ENCODE measurements at regions not wholly inside any gene's neighbourhood (a gene's known extent, or its start where the extent isn't known, plus 50 kb on each side); places are given as distances from the start of the nearest gene placed in this dataset.

DNA sequence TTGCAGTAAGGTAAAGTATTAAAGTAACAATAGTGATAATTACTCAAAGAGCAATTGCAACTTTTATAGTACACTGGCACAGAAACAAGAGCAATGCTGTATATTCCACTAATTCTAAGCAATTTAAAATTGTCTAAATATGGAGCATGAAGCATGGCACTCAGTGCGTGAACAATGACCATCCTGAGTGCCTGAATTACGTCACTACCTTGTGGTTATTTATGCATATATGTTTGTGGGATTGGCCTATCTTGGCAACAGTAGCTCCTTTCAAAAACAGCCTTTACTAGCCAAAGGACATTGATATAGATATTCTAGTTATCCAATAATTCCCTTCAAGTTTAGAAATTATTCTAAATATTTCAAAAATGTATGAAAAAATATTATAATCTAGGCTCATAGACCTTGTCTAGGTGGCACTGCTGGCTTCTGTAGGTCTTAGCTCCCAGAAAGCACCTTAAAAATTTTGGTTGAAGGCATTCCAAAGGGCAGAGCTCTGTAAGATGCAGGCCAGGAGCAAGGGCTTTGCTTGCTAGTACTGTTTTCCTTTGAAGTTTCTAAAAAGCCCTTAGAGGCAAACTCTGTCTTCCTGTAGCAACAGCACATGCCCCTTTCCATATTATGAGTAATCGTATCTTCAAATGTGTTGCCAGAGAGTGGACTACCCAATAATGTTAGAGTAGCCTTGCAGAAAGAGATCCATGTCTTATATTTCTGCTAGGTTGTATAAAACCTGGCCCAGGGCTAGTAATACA is 719.3 kb downstream of the NR2F1-AS1 start:
- Histone ChIP-seq H3K9me3 (no peaks in the 10 kb centered on the region), H3K4me1 (ENCODE audit: low read depth) (no peaks in the 10 kb centered on the region), H3K4me3 (no peak overlapping the region), H3K36me3 (ENCODE audit: low read depth) (no peaks in the 10 kb centered on the region)
- no peak for ATAC-seq
- TF ChIP-seq CTCF (IDR thresholded peaks at IDR 0.05), result no peak
- intact Hi-C loops (cut with DNase I, micrococcal nuclease), result no loop called here
- no peak for DNase-seq

- no peak for ATAC-seq
Measured at GRCh38 chr5:92860061-92860460, 721.0 kb downstream of the NR2F1-AS1 start.

DNA sequence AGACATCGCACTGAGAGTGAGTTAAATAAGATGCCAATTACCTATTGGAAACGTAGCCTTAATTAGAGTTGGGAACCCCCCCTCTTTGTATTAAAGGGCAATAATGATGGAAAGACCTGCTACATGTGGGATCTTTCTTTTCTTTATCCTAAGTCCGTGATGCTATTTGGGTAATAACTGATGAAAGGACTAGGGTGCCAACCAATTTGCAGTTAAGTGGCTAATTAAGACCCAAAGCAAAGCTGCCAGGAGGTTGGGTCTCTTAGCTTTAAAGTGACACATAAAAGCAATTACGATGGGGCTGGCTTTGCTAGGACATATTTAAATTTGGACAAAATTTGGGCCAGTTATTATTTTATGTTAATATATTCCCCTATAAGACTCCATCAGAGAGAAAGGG is 728.8 kb downstream of the NR2F1-AS1 start:
- Histone ChIP-seq H3K4me3 (no peak overlapping the region), H3K4me1 (ENCODE audit: low read depth) (no peaks in the 10 kb centered on the region), H3K9me3 (no peaks in the 10 kb centered on the region), H3K36me3 (ENCODE audit: low read depth) (no peaks in the 10 kb centered on the region)
- DNase-seq (no peak), ATAC-seq (no peak)
- no peak for TF ChIP-seq CTCF (IDR thresholded peaks at IDR 0.05)
- intact Hi-C loops (cut with DNase I, micrococcal nuclease), result no loop called here

More at GRCh38 chr5:92860061-92860460, 721.0 kb downstream of the NR2F1-AS1 start:
- TF ChIP-seq CTCF (IDR thresholded peaks at IDR 0.05), result no peak
- Histone ChIP-seq H3K9me3 (no peaks in the 10 kb centered on the region), H3K4me3 (no peak overlapping the region), H3K4me1 (ENCODE audit: low read depth) (no peaks in the 10 kb centered on the region), H3K36me3 (ENCODE audit: low read depth) (no peaks in the 10 kb centered on the region)
- intact Hi-C loops (cut with DNase I, micrococcal nuclease), result no loop called here
- no peak for DNase-seq

DNA sequence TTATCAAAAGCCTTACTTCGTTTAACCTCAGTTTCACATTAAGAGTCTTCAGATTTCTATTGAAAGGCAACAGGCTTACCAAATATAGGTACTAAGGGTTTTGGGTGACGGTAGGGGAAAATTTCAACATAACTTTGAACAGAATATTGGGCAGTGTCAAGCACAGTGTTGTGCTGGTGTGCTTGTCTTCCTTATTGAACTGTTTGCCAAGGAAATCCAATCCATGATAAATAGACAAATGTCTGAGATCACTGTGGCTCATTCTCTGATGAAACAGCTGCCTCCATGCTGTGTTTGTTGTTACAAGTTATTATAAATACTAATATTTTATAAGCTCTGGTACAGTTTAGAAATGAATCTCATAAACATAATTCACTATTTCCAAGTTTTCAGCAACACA is 730.1 kb downstream of the NR2F1-AS1 start:
- no peak for TF ChIP-seq CTCF (IDR thresholded peaks at IDR 0.05)
- no peaks in the 10 kb centered on the region for H3K4me1 ChIP-seq (ENCODE audit: low read depth)
- no peaks in the 10 kb centered on the region for H3K36me3 ChIP-seq (ENCODE audit: low read depth)
- H3K9me3 ChIP-seq, result no peaks in the 10 kb centered on the region
- DNase-seq (no peak), ATAC-seq (no peak)
- no peak overlapping the region for H3K4me3 ChIP-seq
- intact Hi-C loops (cut with DNase I, micrococcal nuclease), result no loop called here

DNA sequence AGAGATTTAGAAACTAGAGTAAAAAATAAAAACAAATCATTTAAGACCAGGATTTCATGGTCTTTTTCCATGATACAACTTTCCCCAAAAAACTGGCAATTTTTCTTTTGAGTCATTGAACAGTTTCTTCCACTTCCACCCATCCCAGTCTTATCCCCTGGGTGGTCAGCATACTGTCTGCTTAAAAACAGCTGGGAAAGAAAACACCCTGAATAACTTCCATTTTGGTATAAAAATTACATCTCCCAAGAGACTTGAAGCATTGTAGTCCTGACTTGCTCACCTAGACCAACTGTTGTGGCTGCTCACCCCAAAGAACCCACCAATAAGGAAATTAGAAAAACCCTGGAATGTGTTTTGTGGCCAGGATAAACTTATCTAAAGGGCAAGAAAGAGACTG is 731.3 kb downstream of the NR2F1-AS1 start:
- no peak overlapping the region for H3K4me3 ChIP-seq
- intact Hi-C loops (cut with DNase I, micrococcal nuclease), result no loop called here
- H3K4me1 ChIP-seq (ENCODE audit: low read depth), result no peaks in the 10 kb centered on the region
- TF ChIP-seq CTCF (IDR thresholded peaks at IDR 0.05), result no peak
- H3K36me3 ChIP-seq (ENCODE audit: low read depth), result no peaks in the 10 kb centered on the region
- H3K9me3 ChIP-seq, result no peaks in the 10 kb centered on the region
- ATAC-seq, result no peak
- DNase-seq, result no peak

Data from mucosa of descending colon (tissue), 3 donors.